ENCODE measurements at regions not wholly inside any gene's neighbourhood (a gene's known extent, or its start where the extent isn't known, plus 50 kb on each side); places are given as distances from the start of the nearest gene placed in this dataset.

GRCh38 chr9:26346942-26347477 is 545.6 kb downstream of the CAAP1 start:
- H3K18ac ChIP-seq (ENCODE audit: extremely low read depth, low read length), result no peak overlapping the region
- H3K4me2 ChIP-seq (ENCODE audit: insufficient read depth in 1 of 2, low read depth in 2 of 2, low read length in 2 of 2), result no peak overlapping the region
- no peaks in the 10 kb centered on the region for H3K36me3 ChIP-seq (ENCODE audit: control insufficient read depth in 2 of 4, insufficient read depth in 4 of 4, low read length in 3 of 4)
- WGBS, 2 experiments (ENCODE audit: extremely low coverage in 1 of 2, insufficient coverage in 1 of 2, insufficient read length in 1 of 2, insufficient replicate concordance in 2 of 2, low coverage in 1 of 2, low lambda C conversion rate in 2 of 2, missing lambda C conversion rate in 1 of 2), result 91% methylated on average over 8 of the region's 8 CpGs; no CpG with 5 or more reads in 1 of the 2 experiments
- no peak overlapping the region for H4K8ac ChIP-seq (ENCODE audit: extremely low read depth, insufficient read depth, low read length)
- H4K20me1 ChIP-seq (replicated peaks in 1 of 2; ENCODE audit: control insufficient read depth in 1 of 2, insufficient read depth in 2 of 2, low read length in 2 of 2), result no peaks in the 10 kb centered on the region
- DNase-seq (ENCODE audit: low read depth in 1 of 2, low spot score in 2 of 2), result no peak
- no peak overlapping the region for H4K5ac ChIP-seq (ENCODE audit: insufficient read length, low read depth, low read length)
- 0 out of 4 replicates have a peak, but pooled peaks cover 0 to 5% of the 10 kb centered on the region in 2 experiments for H3K9me3 ChIP-seq (ENCODE audit: insufficient read depth in 2 of 2, low read depth in 1 of 2, low read length in 1 of 2)
- no peak overlapping the region for H3K4ac ChIP-seq (replicated peaks; ENCODE audit: insufficient read length, low read depth, low read length)
- no peak overlapping the region for H2BK12ac ChIP-seq (ENCODE audit: low read depth, low read length)
- H3K4me1 ChIP-seq (replicated peaks in 1 of 4; ENCODE audit: control insufficient read depth in 3 of 4, insufficient read depth in 4 of 4, low read length in 3 of 4), result no peaks in the 10 kb centered on the region
- H2BK5ac ChIP-seq (ENCODE audit: low read depth, low read length), result no peak overlapping the region
- H3K9ac ChIP-seq (replicated peaks in 1 of 4; ENCODE audit: extremely low read depth in 1 of 4, low read depth in 3 of 4, low read length in 3 of 4), result no peak overlapping the region
- no peak overlapping the region for H3K27ac ChIP-seq (ENCODE audit: low read depth, low read length)
- ChIA-PET POLR2A (ENCODE audit: partially characterized antibody) (no interaction called here), CTCF (ENCODE audit: partially characterized antibody) (interaction anchor here (0.7 to 1.0 kb wide), 2 partner anchors 20 to 509 kb away, joined by 3 read pairs; no protein-coding TSS in a partner anchor)
- H3K79me2 ChIP-seq (ENCODE audit: control insufficient read depth in 1 of 2, insufficient read depth in 2 of 2, low read length in 2 of 2), result no peaks in the 10 kb centered on the region
- no peak overlapping the region for H2AFZ ChIP-seq (ENCODE audit: low read length)
- no peaks in the 10 kb centered on the region for H3K23me2 ChIP-seq (ENCODE audit: low read depth, low read length)
- no peaks in the 10 kb centered on the region for H3K79me1 ChIP-seq (ENCODE audit: low read depth, low read length)
- H3K56ac ChIP-seq (replicated peaks; ENCODE audit: insufficient read length, low read depth, low read length), result no peak overlapping the region
- no peak overlapping the region for H2AK5ac ChIP-seq (ENCODE audit: low read depth, low read length)
- H4K91ac ChIP-seq (replicated peaks; ENCODE audit: insufficient read length, low read length), result no peak overlapping the region
- H3K27me3 ChIP-seq (replicated peaks in 1 of 4; ENCODE audit: control insufficient read depth in 3 of 4, extremely low read depth in 1 of 4, insufficient read depth in 3 of 4, low read length in 3 of 4), result no peaks in the 10 kb centered on the region
- H2BK20ac ChIP-seq (ENCODE audit: low read length), result no peak overlapping the region
- FAIRE-seq, result no peak
- no peak overlapping the region for H3K14ac ChIP-seq (ENCODE audit: insufficient read length)
- H2BK120ac ChIP-seq (replicated peaks; ENCODE audit: low read depth, low read length), result no peak overlapping the region
- H3K23ac ChIP-seq (ENCODE audit: insufficient read length), result no peak overlapping the region
- no peak overlapping the region for H2BK15ac ChIP-seq (ENCODE audit: low read length)
- H3K4me3 ChIP-seq (ENCODE audit: extremely low read depth in 1 of 4, insufficient read depth in 2 of 4, low read depth in 3 of 4, low read length in 4 of 4), result no peak overlapping the region
- TF ChIP-seq TBP (IDR thresholded peaks at IDR 0.05; ENCODE audit: low read depth, low read length), result no peak
- no peak for TF ChIP-seq CHD2 (IDR thresholded peaks at IDR 0.05; ENCODE audit: low read length)
- TF ChIP-seq RAD21 (IDR thresholded peaks at IDR 0.05 in 1 of 2, conservative IDR thresholded peaks at IDR 0.05 in 1 of 2; ENCODE audit: low read depth in 2 of 2, low read length in 2 of 2), result no peak
- no peak for TF ChIP-seq HDAC6 (IDR thresholded peaks at IDR 0.05; ENCODE audit: low read depth, low read length)
- TF ChIP-seq PHF8 (conservative IDR thresholded peaks at IDR 0.05; ENCODE audit: low read depth, low read length), result no peak
- TF ChIP-seq CEBPB (IDR thresholded peaks at IDR 0.05; ENCODE audit: low read depth, low read length), result no peak
- no peak for TF ChIP-seq HDAC2 (IDR thresholded peaks at IDR 0.05; ENCODE audit: borderline replicate concordance in 1 of 2, low read depth in 2 of 2, low read length in 2 of 2)
- no peak for TF ChIP-seq FOSL1 (IDR thresholded peaks at IDR 0.05; ENCODE audit: insufficient read depth, low read depth, low read length)
- TF ChIP-seq EP300 (IDR thresholded peaks at IDR 0.05; ENCODE audit: borderline replicate concordance in 1 of 2, low read depth in 2 of 2, low read length in 2 of 2), result no peak
- no peak for TF ChIP-seq E2F6 (IDR thresholded peaks at IDR 0.05)
- TF ChIP-seq BRCA1 (IDR thresholded peaks at IDR 0.05; ENCODE audit: low read depth, low read length), result no peak
- no peak for TF ChIP-seq ZNF274 (IDR thresholded peaks at IDR 0.05; ENCODE audit: borderline replicate concordance, extremely low read depth, low read length)
- no peak for TF ChIP-seq SUZ12 (IDR thresholded peaks at IDR 0.05; ENCODE audit: low read length)
